Activated CD8-positive, alpha-beta T cell treated with anti-CD3 and anti-CD28 coated beads, Interleukin-2, amount 10 ng/mL, durations not matched to agents 7 days and 5 days (primary cell): ENCODE measurements at regions not wholly inside any gene's neighbourhood (a gene's known extent, or its start where the extent isn't known, plus 50 kb on each side); places are given as distances from the start of the nearest gene placed in this dataset.

Experiments used
- ATAC-seq: fragments of 150-1000 bp; cut with Tn5 transposase; one replicate; pipeline ENCODE4 v1.10.0; 2021; ENCODE audit warnings: moderate library complexity
- CTCF ChIA-PET: fragments of 350-600 bp; sonication (Branson Sonifier 250); formaldehyde crosslinking; loops from one replicate; lab custom pipeline; 2021; ENCODE audit warnings: antibody characterized with exemption; lab: Charles Lee
- POLR2A ChIA-PET: fragments of 350-600 bp; sonication (Branson Sonifier 250); formaldehyde crosslinking; loops from one replicate; lab custom pipeline; 2021; ENCODE audit warnings: antibody characterized with exemption; lab: Charles Lee
- DNase-seq: peaks from one replicate; pipeline ENCODE4 v3.0.0-alpha.2; 2020
- H3K27ac Mint-ChIP-seq: one replicate; pipeline ENCODE4 v1.8.0; 2021; ENCODE audit warnings: mild to moderate bottlenecking, mixed read lengths
- H3K27me3 Mint-ChIP-seq: one replicate; pipeline ENCODE4 v1.8.0; 2021; ENCODE audit warnings: low read depth, mixed read lengths
- H3K36me3 Mint-ChIP-seq: one replicate; pipeline ENCODE4 v1.8.0; 2021; ENCODE audit warnings: low read depth, mixed read lengths
- H3K4me1 Mint-ChIP-seq: one replicate; pipeline ENCODE4 v1.8.0; 2021; ENCODE audit warnings: low read depth, mixed read lengths
- H3K4me3 Mint-ChIP-seq: one replicate; pipeline ENCODE4 v1.8.0; 2021; ENCODE audit warnings: mild to moderate bottlenecking, mixed read lengths
- H3K9me3 Mint-ChIP-seq: one replicate; pipeline ENCODE4 v1.8.0; 2022; ENCODE audit warnings: mixed read lengths; ENCODE audit not compliant: insufficient read depth

GRCh38 chr11:8330896-8331295 is 67.2 kb upstream of the LMO1 start:
- no peaks in the 10 kb centered on the region for H3K36me3 Mint-ChIP-seq
- H3K9me3 Mint-ChIP-seq = no peaks in the 10 kb centered on the region
- no peak for DNase-seq
- CTCF ChIA-PET = no interaction called here
- no peak overlapping the region for H3K4me3 Mint-ChIP-seq
- H3K4me1 Mint-ChIP-seq = no peaks in the 10 kb centered on the region
- H3K27me3 Mint-ChIP-seq = no peaks in the 10 kb centered on the region
- ATAC-seq = no peak
- H3K27ac Mint-ChIP-seq = no peak overlapping the region
- POLR2A ChIA-PET = no interaction called here

DNA sequence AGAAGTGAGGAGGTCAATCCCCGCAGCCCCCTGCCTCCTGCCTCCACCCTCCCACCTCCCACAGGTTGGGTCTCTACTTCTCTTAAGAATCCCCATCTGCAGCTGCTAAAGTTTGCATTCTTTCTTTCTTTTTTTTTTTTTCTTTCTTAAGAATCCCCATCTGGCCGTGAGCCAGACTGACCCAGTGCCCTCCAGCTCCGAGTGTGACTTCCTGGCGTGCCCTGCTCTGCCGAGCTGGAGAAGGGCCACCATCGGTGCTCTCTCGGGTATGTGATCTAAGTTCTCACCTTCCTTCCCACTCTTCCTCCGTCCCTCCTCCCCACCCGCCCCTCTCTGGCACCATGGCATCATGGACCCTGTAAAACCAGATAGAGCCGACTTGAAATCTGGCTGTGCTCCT is 66.7 kb upstream of the LMO1 start:
- no peak for DNase-seq
- no peaks in the 10 kb centered on the region for H3K27me3 Mint-ChIP-seq
- no peaks in the 10 kb centered on the region for H3K36me3 Mint-ChIP-seq
- ChIA-PET CTCF (no interaction called here), POLR2A (interaction anchor here (0.6 kb wide), 1 partner anchor 43 kb away, joined by 4 read pairs; no protein-coding TSS in a partner anchor)
- no peak for ATAC-seq
- no peak overlapping the region for H3K4me3 Mint-ChIP-seq
- H3K4me1 Mint-ChIP-seq = no peaks in the 10 kb centered on the region
- H3K27ac Mint-ChIP-seq = no peak overlapping the region
- no peaks in the 10 kb centered on the region for H3K9me3 Mint-ChIP-seq

- H3K27ac Mint-ChIP-seq = no peak overlapping the region
- H3K36me3 Mint-ChIP-seq = no peaks in the 10 kb centered on the region
- DNase-seq (no peak), ATAC-seq (no peak)
- H3K4me3 Mint-ChIP-seq = no peak overlapping the region
- H3K4me1 Mint-ChIP-seq = no peaks in the 10 kb centered on the region
- CTCF ChIA-PET = no interaction called here
- no peaks in the 10 kb centered on the region for H3K27me3 Mint-ChIP-seq
- H3K9me3 Mint-ChIP-seq = no peaks in the 10 kb centered on the region
- POLR2A ChIA-PET = interaction anchor here (0.6 kb wide), 1 partner anchor 42 kb away, joined by 4 read pairs; no protein-coding TSS in a partner anchor
Measured at GRCh38 chr11:8329847-8330361, 66.2 kb upstream of the LMO1 start.

- DNase-seq = no peak
- H3K9me3 Mint-ChIP-seq = no peaks in the 10 kb centered on the region
- H3K27me3 Mint-ChIP-seq = no peaks in the 10 kb centered on the region
- H3K36me3 Mint-ChIP-seq = no peaks in the 10 kb centered on the region
- no peaks in the 10 kb centered on the region for H3K4me1 Mint-ChIP-seq
- POLR2A ChIA-PET = no interaction called here
- no peak overlapping the region for H3K27ac Mint-ChIP-seq
- no peak overlapping the region for H3K4me3 Mint-ChIP-seq
- CTCF ChIA-PET = no interaction called here
- no peak for ATAC-seq
Measured at GRCh38 chr11:8329336-8329735, 65.7 kb upstream of the LMO1 start.

GRCh38 chr11:8328848-8329330 is 65.2 kb upstream of the LMO1 start:
- ChIA-PET CTCF (no interaction called here), POLR2A (no interaction called here)
- H3K27ac Mint-ChIP-seq = no peak overlapping the region
- DNase-seq = peak; percentile 68
- H3K4me1 Mint-ChIP-seq = no peaks in the 10 kb centered on the region
- H3K9me3 Mint-ChIP-seq = no peaks in the 10 kb centered on the region
- H3K36me3 Mint-ChIP-seq = no peaks in the 10 kb centered on the region
- ATAC-seq = peak; percentile 84
- H3K4me3 Mint-ChIP-seq = no peak overlapping the region
- H3K27me3 Mint-ChIP-seq = no peaks in the 10 kb centered on the region

- Mint-ChIP-seq H3K4me1 (no peaks in the 10 kb centered on the region), H3K27me3 (no peaks in the 10 kb centered on the region), H3K36me3 (no peaks in the 10 kb centered on the region), H3K27ac (no peak overlapping the region), H3K9me3 (no peaks in the 10 kb centered on the region), H3K4me3 (no peak overlapping the region)
- CTCF ChIA-PET = no interaction called here
- DNase-seq = no peak
- peak; percentile 11 for ATAC-seq
- POLR2A ChIA-PET = no interaction called here
Measured at GRCh38 chr11:8328231-8328794, 64.6 kb upstream of the LMO1 start.

DNA sequence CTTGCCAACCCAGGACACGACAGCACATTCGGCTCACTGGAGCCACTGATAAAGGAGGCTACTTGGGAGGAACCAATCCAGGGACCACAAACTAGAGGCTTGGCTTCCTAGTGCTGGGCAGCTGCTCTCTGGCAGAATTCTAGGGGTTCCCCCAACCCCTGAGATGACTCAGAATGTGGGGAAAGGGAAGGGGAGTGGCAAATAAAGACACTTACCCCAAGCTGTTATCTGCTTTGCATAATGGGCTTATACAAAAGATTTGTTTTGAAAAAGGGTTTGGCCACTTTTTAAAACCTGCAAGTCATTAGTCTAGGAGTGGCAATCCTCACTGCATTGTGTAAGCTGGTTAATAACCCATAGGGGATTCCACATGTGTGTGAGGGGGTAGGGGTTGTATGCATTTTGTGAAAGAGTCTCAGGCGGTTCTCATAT is 64.1 kb upstream of the LMO1 start:
- no peaks in the 10 kb centered on the region for H3K9me3 Mint-ChIP-seq
- CTCF ChIA-PET = interaction anchor here (0.9 kb wide), 1 partner anchor 239 kb away, joined by 4 read pairs; no protein-coding TSS in a partner anchor

DNA sequence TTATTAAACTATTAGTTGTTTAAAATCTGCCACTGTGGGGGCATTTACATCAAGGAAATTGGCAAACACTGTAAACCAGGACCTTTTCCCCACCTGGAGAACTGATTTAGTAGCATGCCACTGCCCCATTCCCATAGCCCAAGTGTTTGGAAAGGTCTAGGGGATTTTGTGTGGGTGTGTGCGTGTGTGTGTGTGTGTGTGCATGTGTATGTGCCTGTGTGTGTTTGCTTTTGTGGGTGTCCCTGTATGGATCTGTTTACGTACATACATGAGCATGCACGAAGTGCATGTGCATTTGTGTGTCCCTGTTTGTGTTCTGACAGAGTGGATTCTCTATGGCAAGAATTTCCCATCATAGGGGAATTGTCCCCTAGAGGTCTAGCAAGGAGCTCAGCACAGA is 62.7 kb upstream of the LMO1 start:
- Mint-ChIP-seq H3K27ac (no peak overlapping the region), H3K27me3 (no peaks in the 10 kb centered on the region), H3K36me3 (no peaks in the 10 kb centered on the region), H3K4me1 (no peaks in the 10 kb centered on the region), H3K4me3 (no peak overlapping the region), H3K9me3 (no peaks in the 10 kb centered on the region)
- ATAC-seq (no peak), DNase-seq (no peak)
- ChIA-PET CTCF (no interaction called here), POLR2A (no interaction called here)

More for the DNA sequence above, 64.1 kb upstream of the LMO1 start:
- Mint-ChIP-seq H3K4me1 (no peaks in the 10 kb centered on the region), H3K27ac (no peak overlapping the region), H3K4me3 (no peak overlapping the region), H3K36me3 (no peaks in the 10 kb centered on the region), H3K27me3 (no peaks in the 10 kb centered on the region)
- POLR2A ChIA-PET = no interaction called here
- DNase-seq (no peak), ATAC-seq (no peak)

DNA sequence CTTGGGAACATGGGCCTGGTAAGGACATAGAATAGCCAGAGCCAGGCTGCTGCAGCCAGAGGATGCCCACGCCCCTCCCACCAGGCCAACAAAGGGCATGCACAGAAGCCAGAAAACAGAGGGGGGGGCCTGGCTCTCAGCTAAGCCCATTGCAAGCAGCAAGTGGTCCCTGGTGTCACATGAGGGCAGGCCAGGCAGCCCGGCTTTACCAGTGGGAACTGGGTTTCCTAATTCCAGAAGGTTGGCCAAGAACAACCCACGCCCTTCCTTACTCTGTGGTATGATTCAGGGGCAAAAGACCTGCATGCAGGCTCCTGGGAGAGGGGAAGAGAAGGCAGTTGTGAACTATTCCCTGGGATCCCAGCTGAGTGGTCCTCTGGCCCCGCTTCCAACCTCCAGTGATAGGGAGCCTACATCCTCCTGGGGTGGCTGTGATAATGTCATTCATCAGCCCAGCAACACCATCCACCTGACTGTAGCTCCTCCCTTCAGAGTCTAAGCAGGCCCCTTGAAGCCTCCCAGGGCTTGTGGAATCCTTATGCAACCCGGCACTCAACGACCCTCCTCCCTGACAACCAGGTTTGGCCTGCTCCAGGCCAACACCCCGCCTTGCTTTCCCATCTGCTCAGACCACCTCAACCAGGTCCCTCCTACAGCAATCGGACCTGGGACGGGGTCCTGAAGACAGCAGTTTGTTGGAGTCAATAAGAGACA is 62.1 kb upstream of the LMO1 start:
- H3K4me3 Mint-ChIP-seq = no peak overlapping the region
- no peaks in the 10 kb centered on the region for H3K27me3 Mint-ChIP-seq
- DNase-seq (no peak), ATAC-seq (no peak)
- POLR2A ChIA-PET = no interaction called here
- no peaks in the 10 kb centered on the region for H3K9me3 Mint-ChIP-seq
- no peaks in the 10 kb centered on the region for H3K4me1 Mint-ChIP-seq
- no peaks in the 10 kb centered on the region for H3K36me3 Mint-ChIP-seq
- CTCF ChIA-PET = no interaction called here
- no peak overlapping the region for H3K27ac Mint-ChIP-seq

DNA sequence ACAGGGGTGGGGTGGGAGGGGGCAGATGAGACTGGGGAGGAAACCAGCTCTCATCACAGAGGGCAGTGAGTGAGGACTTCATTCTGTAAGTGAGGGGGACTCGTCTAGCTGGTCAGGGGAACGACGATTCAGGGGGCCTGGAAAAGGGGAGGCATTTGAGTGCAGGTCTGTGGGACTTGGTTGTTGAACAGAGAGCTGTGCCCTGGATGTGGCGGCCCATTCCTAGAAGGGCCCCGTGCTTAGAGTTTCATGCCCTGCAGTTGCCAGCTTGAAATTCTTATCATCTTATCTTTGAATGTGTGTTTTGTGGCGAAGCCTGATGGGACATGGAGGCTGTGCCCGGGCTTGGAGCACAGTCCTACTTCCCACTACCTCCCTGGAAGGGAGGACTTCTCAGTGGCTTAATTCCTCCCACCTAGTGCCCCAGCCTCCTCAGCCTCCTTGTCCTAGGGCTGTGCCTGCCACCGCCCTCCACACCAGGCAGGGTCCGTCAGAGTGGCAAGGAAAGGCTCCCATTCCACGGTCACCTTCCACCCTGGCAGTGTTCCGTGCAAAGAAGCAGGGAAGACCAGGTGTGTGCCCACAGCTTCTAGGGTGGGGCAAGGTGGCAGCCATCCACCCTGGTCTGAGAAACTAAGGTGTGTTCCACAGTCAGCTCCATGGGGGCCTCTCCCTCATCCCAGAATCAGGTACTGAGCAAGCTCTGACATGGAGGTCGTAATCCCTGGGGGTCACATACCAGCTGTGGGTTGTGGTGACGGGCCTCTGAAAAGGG is 59.7 kb upstream of the LMO1 start:
- no peak for ATAC-seq
- no peaks in the 10 kb centered on the region for H3K36me3 Mint-ChIP-seq
- ChIA-PET POLR2A (no interaction called here), CTCF (no interaction called here)
- H3K27ac Mint-ChIP-seq = no peak overlapping the region
- DNase-seq = no peak
- no peaks in the 10 kb centered on the region for H3K4me1 Mint-ChIP-seq
- no peak overlapping the region for H3K4me3 Mint-ChIP-seq
- no peaks in the 10 kb centered on the region for H3K27me3 Mint-ChIP-seq
- H3K9me3 Mint-ChIP-seq = no peaks in the 10 kb centered on the region

DNA sequence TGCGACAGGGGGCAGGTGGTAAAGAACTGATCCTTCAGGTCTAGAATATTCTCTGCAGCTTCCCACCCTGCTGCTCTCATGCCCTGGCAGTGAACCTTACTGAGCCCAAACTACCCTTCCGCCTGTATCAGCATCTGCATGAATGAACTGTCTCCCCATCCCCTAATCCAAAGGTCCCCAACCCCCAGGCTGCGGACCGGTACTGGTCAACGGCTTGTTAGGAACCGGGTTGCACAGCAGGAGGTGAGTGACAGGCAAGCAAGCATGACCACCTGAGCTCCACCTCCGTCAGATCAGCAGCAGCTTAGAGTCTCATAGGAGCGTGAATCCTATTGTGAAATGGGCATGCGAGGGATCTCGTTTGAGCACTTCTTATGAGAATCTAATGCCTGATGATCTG is 58.2 kb upstream of the LMO1 start:
- no peak for DNase-seq
- Mint-ChIP-seq H3K4me3 (no peak overlapping the region), H3K9me3 (no peaks in the 10 kb centered on the region), H3K36me3 (no peaks in the 10 kb centered on the region), H3K27me3 (no peaks in the 10 kb centered on the region), H3K27ac (no peak overlapping the region), H3K4me1 (no peaks in the 10 kb centered on the region)
- POLR2A ChIA-PET = no interaction called here
- ATAC-seq = no peak
- CTCF ChIA-PET = no interaction called here

- ATAC-seq (no peak), DNase-seq (no peak)
- H3K36me3 Mint-ChIP-seq = no peaks in the 10 kb centered on the region
- no peak overlapping the region for H3K4me3 Mint-ChIP-seq
- H3K9me3 Mint-ChIP-seq = no peaks in the 10 kb centered on the region
- CTCF ChIA-PET = interaction anchor here (1.5 kb wide), 1 partner anchor 57 kb away, joined by 5 read pairs; the partner anchor contains the start of gene LMO1
- no peak overlapping the region for H3K27ac Mint-ChIP-seq
- H3K4me1 Mint-ChIP-seq = no peaks in the 10 kb centered on the region
- H3K27me3 Mint-ChIP-seq = no peaks in the 10 kb centered on the region
- POLR2A ChIA-PET = no interaction called here
Measured at GRCh38 chr11:8320076-8320475, 56.4 kb upstream of the LMO1 start.
